Hepatocyte (in vitro differentiated cells): ENCODE measurements at regions not wholly inside any gene's neighbourhood (a gene's known extent, or its start where the extent isn't known, plus 50 kb on each side); places are given as distances from the start of the nearest gene placed in this dataset.

Source experiments
- CTCF ChIP-seq: fragments of 200-600 bp; sonication (generic); IDR thresholded peaks from 2 replicates; pipeline ENCODE4 v1.5.1; 2016; ENCODE audit warnings: antibody characterized with exemption, mild to moderate bottlenecking; ENCODE audit not compliant: poor library complexity
- EZH2phosphoT487 ChIP-seq: fragments of 200-600 bp; sonication (generic); IDR thresholded peaks from one replicate; pipeline ENCODE4 v1.6.1; 2018; ENCODE audit warnings: antibody characterized with exemption, mild to moderate bottlenecking, low read depth, moderate library complexity; ENCODE audit not compliant: unreplicated experiment, severe bottlenecking

- TF ChIP-seq CTCF (no peak), EZH2phosphoT487 (no peak)
Measured at GRCh38 chr7:115417662-115418061, 495.8 kb downstream of the MDFIC start.
